GM21717 (cell line): ENCODE measurements at regions not wholly inside any gene's neighbourhood (a gene's known extent, or its start where the extent isn't known, plus 50 kb on each side); places are given as distances from the start of the nearest gene placed in this dataset.

ENCODE experiments used
- ATAC-seq: cut with Tn5 transposase; IDR thresholded peaks from one replicate; pipeline ENCODE4 v1.9.1; 2021; ENCODE audit warnings: mild to moderate bottlenecking, moderate library complexity; ENCODE audit not compliant: unreplicated experiment

DNA sequence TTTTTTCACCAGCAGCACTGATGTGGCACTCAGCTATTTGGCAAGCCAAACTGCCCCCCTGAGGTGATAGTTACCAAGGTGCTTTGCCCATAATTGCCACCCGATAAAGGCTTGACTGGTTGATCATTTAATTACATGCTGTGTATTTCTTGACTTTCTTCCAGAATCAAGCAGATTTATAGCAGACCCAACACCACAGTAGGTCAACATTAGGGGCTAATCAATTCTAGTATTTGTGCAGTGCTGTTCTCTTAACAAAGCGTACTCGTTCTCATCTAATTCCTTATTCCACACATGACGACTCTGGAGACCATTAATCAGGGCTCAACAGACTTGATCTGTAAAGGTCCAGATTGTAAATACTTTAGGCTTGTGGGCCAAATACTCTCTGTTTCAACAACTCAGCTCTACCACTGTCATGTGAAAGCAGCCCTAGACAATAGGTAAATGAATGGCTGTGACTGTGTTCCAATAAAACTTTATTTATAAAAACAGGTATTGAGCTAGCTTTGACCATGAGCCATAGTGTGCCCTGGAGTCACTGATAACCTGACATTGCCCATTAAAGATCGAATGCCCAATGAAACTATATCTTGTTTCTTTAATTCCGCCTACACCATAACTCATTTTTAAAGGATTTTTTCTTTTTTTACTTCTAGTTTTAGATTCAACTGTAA is 119.1 kb upstream of the TMC3 start:
- no peak for ATAC-seq

DNA sequence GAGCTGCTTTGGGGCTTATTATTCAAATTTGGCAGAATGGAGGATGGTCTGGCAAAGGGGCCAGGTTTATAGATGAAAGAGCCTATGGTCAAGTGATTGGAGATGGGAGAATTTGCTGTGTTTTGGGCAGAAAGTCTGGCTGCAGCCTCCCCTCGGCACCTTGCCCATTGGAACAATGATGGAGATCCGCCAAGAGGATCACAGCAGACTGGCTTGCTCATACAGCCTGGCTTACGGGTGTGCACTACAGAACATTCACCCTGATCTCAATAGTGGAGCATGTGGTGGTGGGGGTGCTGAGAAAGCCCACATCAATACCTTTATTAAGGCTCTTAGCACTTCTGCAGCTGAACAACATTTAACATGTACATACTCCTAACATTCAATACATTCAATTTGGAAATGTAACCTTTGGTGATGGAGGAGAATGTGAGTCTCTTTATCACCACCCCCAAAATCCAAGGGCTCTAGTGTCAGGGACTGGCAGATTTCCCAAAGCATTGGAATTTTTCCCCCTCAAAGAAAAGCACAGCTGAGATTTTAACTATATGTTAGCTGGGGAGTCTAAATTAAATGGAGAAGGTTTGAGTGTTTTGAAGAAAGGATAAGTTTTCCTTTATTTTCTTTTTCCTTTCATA is 118.4 kb upstream of the TMC3 start:
- ATAC-seq = no peak

- ATAC-seq = no peak
These were observed 117.5 kb upstream of the TMC3 start for GRCh38 chr15:81491414-81492096.

DNA sequence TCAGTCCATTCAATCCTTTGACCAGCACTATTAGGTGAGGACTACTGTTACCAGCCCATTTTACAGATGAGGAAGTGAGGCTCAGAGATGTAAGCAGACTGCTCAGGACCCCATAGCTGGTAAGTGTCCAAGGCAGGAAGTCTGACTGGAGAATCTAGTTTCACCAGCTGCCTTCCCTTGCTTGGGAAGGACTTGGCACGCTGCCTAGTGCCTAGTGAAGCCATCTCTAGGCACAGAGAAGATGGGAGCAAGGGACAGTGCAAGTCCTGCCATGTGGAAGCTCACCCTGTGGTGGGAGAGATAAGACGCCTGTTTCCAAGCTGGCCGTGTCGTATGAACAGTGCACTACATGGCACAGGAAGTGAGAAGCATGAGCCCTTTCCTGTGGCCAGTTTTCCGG is 111.8 kb upstream of the TMC3 start:
- no peak for ATAC-seq

DNA sequence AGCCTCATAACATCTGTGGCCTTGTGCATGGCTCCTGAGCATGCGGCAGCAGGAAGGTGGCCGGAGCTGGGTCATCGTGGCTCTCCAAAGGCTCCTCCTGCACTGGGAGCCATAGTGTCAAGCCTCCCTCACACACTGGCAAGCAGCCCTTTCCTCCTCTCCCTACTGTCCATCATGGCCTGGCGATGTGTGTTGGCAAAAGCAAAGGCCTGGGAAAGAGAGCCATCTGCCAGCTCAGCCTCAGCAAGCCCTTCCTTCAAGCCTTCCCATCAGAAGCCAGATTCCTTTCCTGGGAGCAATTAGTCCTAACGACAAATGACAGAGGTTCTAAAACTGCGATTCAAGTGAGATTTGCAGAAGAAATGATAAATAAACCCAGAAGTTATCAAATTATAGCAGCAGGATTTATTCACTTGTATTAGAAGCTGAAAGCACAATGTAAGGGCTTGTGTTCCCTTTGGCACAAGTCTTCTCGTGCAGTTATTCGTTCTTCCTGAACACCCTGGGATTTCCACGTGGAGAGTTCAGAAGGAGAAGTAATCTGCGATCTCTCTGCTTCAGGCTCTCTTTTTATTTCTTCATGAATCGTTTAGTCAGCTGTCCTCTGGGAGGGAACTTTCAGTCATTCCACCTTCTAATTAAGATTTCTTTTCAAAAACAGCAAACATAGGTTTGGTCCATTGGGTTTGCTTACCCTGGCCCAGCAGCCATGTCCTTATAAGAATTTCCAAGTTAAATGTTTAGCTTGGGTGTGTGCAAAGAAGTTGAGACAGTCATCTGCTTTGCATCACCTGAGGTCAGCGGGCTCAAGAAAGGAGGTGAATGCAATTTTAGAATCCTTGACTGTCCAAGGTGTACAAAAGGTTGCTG is 110.3 kb upstream of the TMC3 start:
- no peak for ATAC-seq

DNA sequence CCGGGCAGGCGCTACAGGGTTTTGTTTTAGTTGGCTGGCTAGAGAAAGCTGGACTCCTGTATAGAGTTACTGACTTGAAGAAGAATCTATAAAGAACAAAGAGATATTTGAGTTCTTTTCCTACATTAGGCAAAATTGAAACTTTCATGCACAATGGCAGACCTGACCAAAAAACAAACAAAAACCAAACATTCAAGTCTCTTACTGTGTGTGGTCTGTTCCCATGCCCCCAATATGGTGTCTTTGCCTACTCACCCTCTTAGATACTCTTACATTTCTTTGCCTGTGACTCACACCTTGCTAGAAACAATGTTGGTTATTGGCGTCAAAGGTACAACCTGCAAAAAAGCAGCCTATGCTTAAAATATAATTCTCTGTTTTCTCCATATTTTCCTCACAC is 109.5 kb upstream of the TMC3 start:
- ATAC-seq = no peak

DNA sequence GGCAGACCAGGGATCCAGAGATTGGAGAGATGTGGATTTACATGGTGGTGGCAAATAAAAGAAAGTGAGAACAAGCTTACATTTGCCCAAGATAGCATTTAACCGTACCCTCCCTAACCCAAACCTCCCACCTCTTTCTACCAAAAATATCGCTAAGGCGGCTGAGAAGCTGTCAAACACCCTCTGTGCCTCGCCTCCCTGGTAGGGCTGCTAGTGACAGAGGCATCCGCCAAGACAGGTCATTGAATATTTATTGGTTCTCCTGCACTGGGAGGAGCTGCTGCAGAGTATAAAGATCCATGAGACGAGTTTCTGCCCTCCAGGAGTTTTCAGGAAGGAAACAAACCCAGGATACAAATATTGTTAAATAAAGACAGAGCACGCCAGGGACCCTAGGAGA is 107.3 kb upstream of the TMC3 start:
- ATAC-seq = no peak

- ATAC-seq = no peak
These were observed 106.6 kb upstream of the TMC3 start for GRCh38 chr15:81480645-81481053.

DNA sequence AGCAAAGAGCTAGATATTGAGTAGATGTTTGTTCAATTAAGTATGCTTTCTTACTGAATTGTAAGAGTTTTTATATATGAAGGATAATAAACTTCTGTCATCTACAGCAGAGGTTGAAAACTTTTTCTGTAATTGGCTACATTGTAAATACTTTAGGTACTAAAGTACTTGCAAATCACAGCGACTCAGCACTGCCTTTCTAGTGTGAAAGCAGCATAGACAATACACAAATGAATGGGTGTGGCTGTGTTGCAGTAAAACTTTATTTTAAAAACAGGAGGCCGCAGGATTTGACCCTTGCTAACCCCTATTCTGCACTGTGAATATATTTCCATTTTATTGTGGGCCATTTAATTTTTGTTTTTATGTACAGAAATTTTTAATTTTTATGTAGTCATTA is 104.3 kb upstream of the TMC3 start:
- ATAC-seq = no peak

DNA sequence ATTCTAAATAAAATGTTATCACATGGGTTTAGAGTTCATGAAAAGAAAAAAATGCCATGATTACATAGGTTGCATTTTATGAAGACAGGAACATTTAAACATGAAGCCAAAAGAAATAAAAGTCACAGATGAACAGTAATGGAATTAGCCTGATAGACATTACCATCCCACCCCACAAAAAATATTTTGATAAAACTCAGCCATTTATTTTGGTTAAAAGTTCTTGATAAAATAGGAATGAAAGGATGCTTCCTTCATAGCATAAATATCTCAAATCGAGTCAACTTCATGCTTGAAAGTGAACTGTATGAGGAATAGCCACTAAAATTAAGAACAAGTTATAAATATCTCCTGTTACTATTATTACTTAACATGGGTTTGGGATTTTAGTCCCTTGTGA is 101.9 kb upstream of the TMC3 start:
- no peak for ATAC-seq

DNA sequence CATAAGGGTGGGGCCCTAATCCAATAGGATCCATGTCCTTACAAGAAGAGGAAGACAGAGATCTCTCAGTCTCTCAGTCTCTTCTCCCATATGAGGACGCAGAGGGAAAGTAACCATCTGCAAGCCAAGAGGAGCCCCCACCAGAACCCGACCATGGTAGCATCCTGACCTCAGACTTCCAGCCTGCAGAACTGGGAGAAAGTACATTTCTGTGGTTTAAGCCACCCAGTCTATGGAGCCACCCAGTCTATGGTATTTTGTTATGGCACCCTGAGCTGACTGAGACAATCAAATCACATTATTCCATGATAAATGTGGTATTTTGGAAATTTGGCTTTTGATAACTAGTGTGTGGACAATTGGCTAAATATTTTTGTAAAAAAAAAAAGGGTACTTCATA is 101.5 kb upstream of the TMC3 start:
- ATAC-seq = no peak

DNA sequence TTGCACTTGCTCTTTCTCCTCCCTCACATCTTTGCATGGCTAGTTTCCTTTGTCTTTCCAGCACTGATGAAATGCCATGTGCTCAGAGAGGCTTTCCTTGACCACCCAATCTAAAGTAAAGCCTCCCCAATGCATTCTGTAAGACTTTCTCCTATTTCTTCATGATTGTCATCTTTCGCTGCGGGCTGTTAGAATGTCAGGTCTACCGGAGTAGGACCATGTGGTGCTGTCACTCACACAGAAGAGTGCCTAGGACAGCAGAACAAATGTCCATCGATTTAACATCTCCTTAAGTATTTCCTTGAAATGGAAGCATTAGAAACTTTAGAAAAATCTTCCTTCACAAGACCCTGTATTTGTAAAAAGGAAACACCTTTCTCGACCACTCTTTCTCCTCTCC is 99.9 kb upstream of the TMC3 start:
- no peak for ATAC-seq

DNA sequence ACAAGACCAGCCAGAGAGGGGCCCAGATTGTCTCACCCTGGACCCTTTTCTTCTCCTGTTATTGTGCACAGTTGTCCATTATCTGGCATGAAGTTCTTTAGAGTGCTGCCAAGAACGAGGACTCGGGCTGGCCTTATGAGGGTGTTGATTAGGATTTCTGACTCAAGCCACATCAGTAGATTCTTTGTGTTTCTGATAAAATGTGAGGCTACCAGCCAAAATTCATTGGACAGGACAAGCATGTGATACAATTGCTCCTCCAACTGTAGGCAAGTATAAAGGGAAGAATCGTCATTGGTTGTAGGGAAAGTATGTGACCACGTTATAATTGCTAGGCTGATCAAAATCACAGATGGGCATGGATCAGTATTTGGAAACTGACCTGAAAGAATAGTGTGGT is 99.2 kb upstream of the TMC3 start:
- no peak for ATAC-seq

DNA sequence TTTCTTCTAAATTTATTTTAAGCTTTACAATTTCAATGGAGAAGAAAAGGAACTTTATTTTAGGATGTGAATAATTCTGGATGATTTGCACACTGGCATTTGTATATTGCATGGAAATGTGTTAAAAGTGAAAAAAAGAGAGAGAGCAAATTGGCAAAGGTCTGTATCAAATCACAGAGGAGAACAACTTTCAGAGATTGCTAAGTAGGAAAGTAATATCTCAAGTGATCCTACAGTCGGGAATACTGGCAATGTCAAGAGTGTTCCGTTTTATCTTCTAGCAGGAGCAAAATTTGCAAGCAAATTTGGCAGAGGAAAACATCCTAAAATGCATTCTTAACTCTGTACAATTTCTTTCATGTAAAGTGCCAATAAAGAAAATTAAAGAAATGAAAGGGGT is 97.1 kb upstream of the TMC3 start:
- ATAC-seq = no peak

DNA sequence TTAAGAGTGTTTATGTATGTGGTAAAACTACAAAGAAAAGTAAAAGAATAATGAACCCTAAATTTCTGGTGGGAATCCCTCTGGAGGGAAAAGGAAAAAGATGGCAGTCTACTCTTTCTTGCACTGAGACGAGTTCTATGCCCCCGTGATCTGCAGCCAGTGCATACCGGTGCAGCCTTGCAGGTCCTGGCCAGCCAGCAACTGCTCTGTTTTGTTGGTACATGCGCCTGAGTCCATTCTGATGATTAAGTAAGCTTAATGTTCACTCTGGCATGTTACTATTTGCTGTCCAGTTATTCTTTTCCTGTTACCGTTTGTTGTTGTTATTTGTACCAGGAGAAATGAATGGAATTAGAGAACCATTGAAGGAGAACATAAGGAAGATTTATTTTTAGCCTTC is 95.1 kb upstream of the TMC3 start:
- no peak for ATAC-seq

DNA sequence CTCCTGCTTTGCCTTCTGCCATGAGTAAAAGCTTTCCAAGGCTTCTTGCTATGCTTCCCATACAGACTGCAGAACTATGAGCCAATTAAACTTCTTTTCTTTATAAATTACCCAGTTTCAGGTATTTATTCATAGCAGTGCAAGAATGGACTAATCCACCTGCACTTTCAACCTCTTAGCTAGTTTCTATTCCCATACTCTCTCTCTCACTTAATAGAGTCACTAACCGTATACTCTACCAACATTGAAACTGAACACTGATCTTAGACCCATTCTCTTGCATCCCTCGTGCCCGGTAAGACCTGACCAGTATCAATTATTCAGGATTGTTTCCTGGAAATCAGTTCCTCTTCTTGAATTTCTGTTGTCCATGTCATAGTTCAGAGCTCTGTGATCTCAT is 92.7 kb upstream of the TMC3 start:
- no peak for ATAC-seq

DNA sequence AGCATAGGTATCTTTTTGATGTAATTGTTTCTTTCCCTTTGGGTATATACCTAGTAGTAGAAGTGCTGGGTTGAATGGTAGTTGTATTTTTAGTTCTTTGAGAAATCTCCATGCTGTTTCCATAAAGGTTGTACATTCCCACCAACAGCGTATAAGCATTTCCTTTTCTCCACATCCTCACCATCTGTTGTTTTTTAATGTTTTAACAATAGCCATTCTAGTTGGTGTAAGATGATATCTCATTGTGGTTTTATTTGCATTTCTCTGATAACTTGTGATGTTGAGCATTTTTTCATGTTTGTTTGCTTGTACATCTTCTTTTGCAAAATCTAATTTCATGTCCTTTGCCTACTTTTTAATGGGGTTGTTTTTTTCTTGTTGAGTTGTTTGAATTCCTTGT is 80.0 kb upstream of the TMC3 start:
- ATAC-seq = no peak

DNA sequence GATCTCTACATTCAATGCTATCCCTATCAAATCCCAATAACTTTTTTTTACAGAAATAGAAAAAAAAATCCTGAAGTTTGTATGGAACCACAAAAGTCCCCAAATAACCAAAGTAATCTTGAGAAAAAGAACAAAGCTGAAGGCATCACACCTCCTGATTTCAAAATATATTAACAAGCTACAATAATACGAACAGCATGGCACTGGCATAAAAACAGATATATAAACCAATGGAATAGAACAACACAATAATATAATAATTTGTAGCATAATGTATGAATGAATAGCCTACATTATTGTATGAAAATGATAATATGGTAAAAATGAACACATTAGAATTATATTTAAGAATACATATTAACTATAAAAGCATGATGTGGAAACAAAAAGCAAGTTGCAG is 76.7 kb upstream of the TMC3 start:
- no peak for ATAC-seq

DNA sequence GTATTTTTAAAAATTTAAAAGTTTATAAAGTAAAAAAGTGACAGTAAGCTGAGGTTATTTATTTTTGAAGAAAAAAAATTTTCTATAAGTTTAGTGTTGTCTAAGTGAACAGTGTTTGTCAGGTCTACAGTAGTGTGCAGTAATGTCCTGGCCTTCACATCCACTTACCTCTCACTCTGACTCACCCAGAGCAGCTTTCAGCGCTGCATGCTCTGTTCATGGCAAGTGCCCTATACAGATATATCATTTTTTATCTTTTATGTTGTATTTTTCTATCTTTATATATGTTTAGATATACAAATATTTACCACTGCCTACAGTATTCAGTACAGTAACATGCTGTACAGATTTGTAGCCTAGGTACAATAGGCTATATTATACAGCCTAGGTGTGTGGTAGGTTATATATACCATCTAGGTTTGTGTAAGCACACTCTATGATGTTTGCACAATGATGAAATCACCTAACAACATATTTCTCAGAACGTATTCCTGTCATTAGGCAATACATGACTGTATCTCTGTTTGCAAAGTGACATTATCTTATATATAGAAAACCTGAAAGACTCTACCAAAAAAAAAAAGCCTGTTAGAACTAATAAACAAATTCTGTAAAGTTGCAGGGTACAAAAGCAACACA is 75.9 kb upstream of the TMC3 start:
- ATAC-seq = no peak

DNA sequence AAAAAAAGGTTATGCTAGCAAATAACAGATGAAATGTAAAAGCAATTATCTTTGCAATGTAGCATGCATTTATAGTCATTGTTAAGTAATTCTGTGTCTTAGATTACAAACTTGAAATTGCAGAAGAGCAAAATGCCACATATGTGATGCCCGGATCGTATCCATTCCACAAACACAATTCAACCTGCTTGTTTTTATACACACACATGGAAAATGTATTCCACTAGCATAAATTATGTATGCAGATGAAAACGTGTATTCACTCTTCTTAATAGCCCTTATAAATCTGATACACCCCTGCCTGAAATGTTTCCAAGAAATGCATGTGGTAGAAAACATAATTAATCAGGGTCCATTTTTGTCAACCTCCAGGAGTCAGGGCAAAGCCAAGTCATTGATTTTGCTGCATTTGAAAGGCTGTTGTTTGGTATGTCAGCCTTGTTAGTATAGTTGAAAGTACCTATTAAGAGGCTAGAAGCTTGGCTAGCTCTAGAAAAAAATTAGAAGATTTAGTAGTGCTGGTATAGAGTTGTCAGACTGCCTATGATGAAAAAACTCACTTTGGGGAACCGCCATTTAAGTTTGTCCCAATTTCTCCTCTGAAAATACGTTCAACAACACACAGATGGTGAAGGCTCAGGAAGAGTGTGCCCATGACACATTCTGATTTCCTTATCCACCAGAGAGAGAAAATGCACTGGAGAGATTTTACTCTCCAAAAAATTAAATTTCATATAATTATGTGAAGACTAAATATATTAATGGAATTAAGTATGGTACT is 69.2 kb upstream of the TMC3 start:
- no peak for ATAC-seq
